Common myeloid progenitor, CD34-positive (primary cell): ENCODE measurements at regions not wholly inside any gene's neighbourhood (a gene's known extent, or its start where the extent isn't known, plus 50 kb on each side); places are given as distances from the start of the nearest gene placed in this dataset.

ENCODE experiments used
- CTCF ChIA-PET: fragments of 350-600 bp; sonication (Branson Sonifier 250); formaldehyde crosslinking; loops from one replicate; lab custom pipeline; 2021; ENCODE audit warnings: antibody characterized with exemption; lab: Charles Lee
- POLR2A ChIA-PET: fragments of 350-600 bp; sonication (Branson Sonifier 250); formaldehyde crosslinking; loops from one replicate; lab custom pipeline; 2021; ENCODE audit warnings: antibody characterized with exemption; lab: Charles Lee
- DNase-seq, 3 donors: peaks; one replicate each; pipeline versions ENCODE4 v3.0.0 to v3.0.0-alpha.2; 2013
- H3K27ac ChIP-seq, 2 experiments: 1 replicate in 1 of 2; 2 replicates in 1 of 2; pipeline ENCODE4 v1.7.0; 2013; ENCODE audit warnings: inconsistent platforms in 2 of 2, low read length in 2 of 2, mild to moderate bottlenecking in 2 of 2, low read depth in 1 of 2, moderate library complexity in 1 of 2; ENCODE audit not compliant: severe bottlenecking in 2 of 2, insufficient read depth in 1 of 2, poor library complexity in 1 of 2
- H3K27me3 ChIP-seq, 5 experiments: replicated peaks in 2 of 5; 1 replicate in 3 of 5; 2 replicates in 2 of 5; pipeline versions ENCODE4 v1.6.1 to v1.7.0; 2013; ENCODE audit warnings: low read length in 4 of 5, mild to moderate bottlenecking in 2 of 5, moderate library complexity in 2 of 5, inconsistent platforms in 1 of 5; ENCODE audit not compliant: insufficient read depth in 5 of 5, control insufficient read depth in 4 of 5
- H3K36me3 ChIP-seq, 4 experiments: 1 replicate in 2 of 4; 2 replicates in 2 of 4; pipeline versions ENCODE4 v1.6.1 to v1.7.0; 2013; ENCODE audit warnings: low read length in 3 of 4, control low read depth in 1 of 4, mild to moderate bottlenecking in 1 of 4; ENCODE audit not compliant: control insufficient read depth in 4 of 4, insufficient read depth in 4 of 4
- H3K4me1 ChIP-seq, 4 experiments: 1 replicate in 3 of 4; 2 replicates in 1 of 4; pipeline versions ENCODE4 v1.6.1 to v1.7.1; 2013; ENCODE audit warnings: low read length in 3 of 4, mild to moderate bottlenecking in 3 of 4, control low read depth in 1 of 4, inconsistent platforms in 1 of 4, moderate library complexity in 1 of 4; ENCODE audit not compliant: control insufficient read depth in 4 of 4, insufficient read depth in 4 of 4; ENCODE audit errors: control extremely low read depth in 1 of 4
- H3K4me3 ChIP-seq, 7 experiments: 1 replicate in 4 of 7; 2 replicates in 3 of 7; pipeline versions ENCODE4 v1.5.1 to v1.7.0; 2013; ENCODE audit warnings: mild to moderate bottlenecking in 7 of 7, low read length in 6 of 7, moderate library complexity in 6 of 7, inconsistent platforms in 2 of 7, low read depth in 2 of 7, control low read depth in 1 of 7; ENCODE audit not compliant: insufficient read depth in 4 of 7, control insufficient read depth in 1 of 7; ENCODE audit errors: extremely low read depth in 1 of 7
- H3K9me3 ChIP-seq, 5 experiments: 1 replicate in 4 of 5; 2 replicates in 1 of 5; pipeline versions ENCODE4 v1.6.1 to v1.7.1; 2013; ENCODE audit warnings: low read length in 4 of 5, mild to moderate bottlenecking in 2 of 5, inconsistent platforms in 1 of 5, low read depth in 1 of 5, moderate library complexity in 1 of 5; ENCODE audit not compliant: control insufficient read depth in 4 of 5, insufficient read depth in 2 of 5; ENCODE audit errors: control extremely low read depth in 1 of 5
- WGBS: methylation state at CpG from one replicate; pipeline ENCODE4 v1.1.5; 2013; ENCODE audit not compliant: insufficient coverage; 5-methylcytosine and 5-hydroxymethylcytosine counted together

DNA sequence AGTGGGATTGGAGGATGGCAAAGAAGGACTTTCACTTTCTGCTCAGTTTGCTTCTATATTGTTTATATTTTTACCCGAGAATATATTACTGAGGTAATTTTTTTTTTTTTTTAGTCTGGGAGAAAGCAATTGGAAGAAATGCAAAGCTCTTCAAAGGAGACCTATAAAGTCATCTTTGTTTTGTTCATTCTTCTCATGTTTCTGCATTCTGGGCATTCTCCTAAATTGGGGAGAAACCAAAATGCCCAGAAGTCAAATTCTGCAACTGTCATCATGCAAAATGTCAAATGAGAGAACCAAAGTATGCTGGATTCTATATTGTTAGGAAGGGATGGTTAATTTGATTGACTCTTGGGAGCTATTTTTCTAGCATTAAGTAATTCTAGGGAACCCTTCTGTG is 168.3 kb upstream of the TSC22D2 start:
- CTCF ChIA-PET: interaction anchor here (0.9 to 1.5 kb wide), 4 partner anchors 10 to 15 kb away, joined by 3 to 4 read pairs (median 3); no protein-coding TSS in a partner anchor
- H3K4me1 ChIP-seq: peaks cover 0 to 8% (median 2%) of the 10 kb centered on the region in 4 experiments
- no peaks in the 10 kb centered on the region for H3K9me3 ChIP-seq
- H3K27me3 ChIP-seq: no peaks in the 10 kb centered on the region
- no CpG with 5 or more reads among the region's 1 CpG for WGBS
- POLR2A ChIA-PET: no interaction called here
- no peaks in the 10 kb centered on the region for H3K36me3 ChIP-seq
- no peak overlapping the region for H3K27ac ChIP-seq
- H3K4me3 ChIP-seq: no peak overlapping the region
- no peak for DNase-seq

GRCh38 chr3:150238995-150239619 is 169.0 kb upstream of the TSC22D2 start:
- Histone ChIP-seq H3K9me3 (no peaks in the 10 kb centered on the region), H3K4me1 (peaks cover 0 to 8% (median 2%) of the 10 kb centered on the region in 4 experiments), H3K27ac (no peak overlapping the region), H3K36me3 (no peaks in the 10 kb centered on the region), H3K27me3 (no peaks in the 10 kb centered on the region), H3K4me3 (no peak overlapping the region)
- POLR2A ChIA-PET: no interaction called here
- DNase-seq: no peak
- WGBS: 95% methylated on average over 4 of the region's 5 CpGs
- CTCF ChIA-PET: interaction anchor here (0.9 to 1.6 kb wide), 5 partner anchors 9 to 16 kb away, joined by 3 to 4 read pairs (median 3); no protein-coding TSS in a partner anchor

DNA sequence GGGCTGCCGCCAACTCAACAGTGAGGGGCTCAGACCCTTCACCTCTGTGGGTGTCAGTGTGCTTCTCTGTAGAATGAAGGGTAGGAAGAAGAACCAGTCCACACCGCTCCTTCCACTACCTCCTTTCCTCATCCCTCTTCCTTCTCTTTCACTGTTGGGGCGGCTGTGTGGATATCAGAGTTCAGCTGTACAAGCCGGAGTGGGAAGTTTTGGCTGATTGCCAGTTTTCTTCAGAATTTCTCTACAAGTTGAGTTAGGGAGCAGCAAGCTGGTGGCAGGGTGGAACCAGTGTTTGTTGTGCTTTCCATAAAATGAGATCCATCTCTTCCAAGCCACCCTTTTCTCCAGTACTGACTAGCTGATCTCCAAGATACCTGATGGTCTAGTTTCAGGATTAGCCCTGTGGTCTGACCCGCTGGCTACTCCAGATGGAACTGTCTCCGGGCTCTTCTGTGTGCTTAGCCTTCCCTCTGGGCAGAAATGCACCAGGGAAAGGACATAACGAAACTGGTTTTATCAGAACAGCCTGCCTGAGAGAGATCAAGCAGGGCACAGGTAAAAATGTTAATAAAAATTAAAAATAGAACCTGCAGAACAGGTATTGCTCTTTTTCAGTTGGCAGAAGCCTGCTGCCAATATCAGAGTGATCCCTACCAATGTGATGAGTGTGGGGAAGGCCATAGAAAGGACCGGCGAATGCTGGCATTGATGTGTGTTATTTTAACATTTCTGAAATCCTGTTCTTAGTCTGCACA is 169.9 kb upstream of the TSC22D2 start:
- POLR2A ChIA-PET: interaction anchor here (0.6 kb wide), 1 partner anchor 1752 kb away, joined by 3 read pairs; no protein-coding TSS in a partner anchor
- no peak overlapping the region for H3K4me3 ChIP-seq
- no peak overlapping the region for H3K27ac ChIP-seq
- no peaks in the 10 kb centered on the region for H3K9me3 ChIP-seq
- CTCF ChIA-PET: interaction anchor here (1.6 kb wide), 1 partner anchor 11 kb away, joined by 4 read pairs; no protein-coding TSS in a partner anchor
- no peaks in the 10 kb centered on the region for H3K27me3 ChIP-seq
- WGBS: 95% methylated on average over 2 of the region's 9 CpGs
- DNase-seq: no peak
- no peaks in the 10 kb centered on the region for H3K36me3 ChIP-seq
- peaks cover 0 to 8% (median 2%) of the 10 kb centered on the region in 4 experiments for H3K4me1 ChIP-seq

GRCh38 chr3:150237490-150237889 is 170.6 kb upstream of the TSC22D2 start:
- Histone ChIP-seq H3K27me3 (no peaks in the 10 kb centered on the region), H3K4me3 (peak overlapping the region in 1 of 7 experiments; percentile 4), H3K4me1 (peaks cover 0 to 8% (median 2%) of the 10 kb centered on the region in 4 experiments), H3K36me3 (no peaks in the 10 kb centered on the region), H3K9me3 (no peaks in the 10 kb centered on the region), H3K27ac (no peak overlapping the region)
- CTCF ChIA-PET: interaction anchor here (1.6 kb wide), 1 partner anchor 10 kb away, joined by 4 read pairs; no protein-coding TSS in a partner anchor
- 73% methylated on average over 3 of the region's 3 CpGs for WGBS
- POLR2A ChIA-PET: interaction anchor here (0.6 kb wide), 1 partner anchor 1752 kb away, joined by 3 read pairs; no protein-coding TSS in a partner anchor
- DNase-seq: peak in 2 of 3 donors; percentile 17 to 37

- peaks cover 0 to 8% (median 2%) of the 10 kb centered on the region in 4 experiments for H3K4me1 ChIP-seq
- ChIA-PET CTCF (interaction anchor here (1.4 kb wide), 1 partner anchor 10 kb away, joined by 3 read pairs; no protein-coding TSS in a partner anchor), POLR2A (no interaction called here)
- DNase-seq: no peak
- no peaks in the 10 kb centered on the region for H3K27me3 ChIP-seq
- H3K36me3 ChIP-seq: no peaks in the 10 kb centered on the region
- H3K4me3 ChIP-seq: no peak overlapping the region
- no CpG with 5 or more reads among the region's 7 CpGs for WGBS
- no peaks in the 10 kb centered on the region for H3K9me3 ChIP-seq
- no peak overlapping the region for H3K27ac ChIP-seq
These were observed 171.6 kb upstream of the TSC22D2 start for GRCh38 chr3:150236316-150237082.

DNA sequence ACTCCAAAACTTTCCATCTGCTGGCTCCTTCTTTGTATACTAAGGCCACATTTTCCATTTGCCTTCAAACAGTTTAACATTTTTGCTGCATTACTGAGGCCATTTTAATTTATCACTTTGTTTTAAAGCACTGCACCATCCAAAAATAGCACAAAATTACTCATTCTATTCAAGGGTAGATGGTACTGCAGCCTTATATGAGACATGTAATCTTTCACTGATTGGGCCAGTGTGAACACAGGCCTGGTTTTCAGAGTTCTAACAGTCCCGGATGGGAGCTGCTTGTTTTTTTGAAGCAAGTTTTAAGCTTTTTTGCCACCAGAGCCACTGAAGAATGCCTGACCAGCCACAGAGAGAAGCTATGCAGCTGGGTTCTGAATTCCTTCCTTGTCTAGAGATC is 172.3 kb upstream of the TSC22D2 start:
- POLR2A ChIA-PET: no interaction called here
- no peaks in the 10 kb centered on the region for H3K36me3 ChIP-seq
- no peak for DNase-seq
- no peak overlapping the region for H3K27ac ChIP-seq
- peaks cover 0 to 8% (median 2%) of the 10 kb centered on the region in 4 experiments for H3K4me1 ChIP-seq
- CTCF ChIA-PET: interaction anchor here (1.4 kb wide), 1 partner anchor 9 kb away, joined by 3 read pairs; no protein-coding TSS in a partner anchor
- WGBS: 100% methylated on average over 1 of the region's 1 CpG
- H3K9me3 ChIP-seq: no peaks in the 10 kb centered on the region
- H3K27me3 ChIP-seq: no peaks in the 10 kb centered on the region
- H3K4me3 ChIP-seq: no peak overlapping the region
